GM12865 (cell line): ENCODE measurements at regions not wholly inside any gene's neighbourhood (a gene's known extent, or its start where the extent isn't known, plus 50 kb on each side); places are given as distances from the start of the nearest gene placed in this dataset.

Experiments used
- DNase-seq: peaks from one replicate; pipeline ENCODE4 v3.0.0; 2010; ENCODE audit warnings: low read depth
- H3K4me3 ChIP-seq: 2 replicates; pipeline ENCODE4 v1.5.1; 2011; ENCODE audit warnings: mild to moderate bottlenecking, low read depth, low read length, control low read depth
- CTCF ChIP-seq: IDR thresholded peaks from 2 replicates; pipeline ENCODE4 v1.5.1; 2011; ENCODE audit warnings: low read length, control low read depth, low read depth, inconsistent platforms; ENCODE audit not compliant: insufficient read depth; ENCODE audit errors: missing control alignments

- H3K4me3 ChIP-seq = no peak overlapping the region
- no peak for TF ChIP-seq CTCF
- DNase-seq = no peak
Measured at GRCh38 chr3:163582967-163583366, 1495.3 kb downstream of the SI start.

- no peak for TF ChIP-seq CTCF
- H3K4me3 ChIP-seq = no peak overlapping the region
- no peak for DNase-seq
Measured at GRCh38 chr3:163577271-163577670, 1501.0 kb downstream of the SI start.

DNA sequence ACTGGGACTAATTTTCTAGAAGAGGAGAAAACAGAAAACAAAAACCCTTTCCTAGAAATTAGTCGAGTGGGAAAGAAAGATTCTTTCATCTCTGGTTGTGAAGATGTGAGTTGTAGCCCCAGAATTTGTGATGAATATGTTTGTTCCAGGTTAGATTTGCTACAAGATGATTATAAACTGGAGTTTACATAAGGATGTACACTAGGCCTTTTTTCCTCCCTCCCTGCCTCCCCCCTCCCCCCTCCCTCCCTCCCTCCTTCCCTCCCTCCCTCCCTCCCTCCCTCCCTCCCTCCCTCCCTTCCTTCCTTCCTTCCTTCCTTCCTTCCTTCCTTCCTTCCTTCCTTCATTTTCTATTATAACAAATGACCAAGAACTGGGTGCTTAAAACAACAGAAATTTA is 1502.0 kb downstream of the SI start:
- TF ChIP-seq CTCF = no peak
- no peak overlapping the region for H3K4me3 ChIP-seq
- no peak for DNase-seq

DNA sequence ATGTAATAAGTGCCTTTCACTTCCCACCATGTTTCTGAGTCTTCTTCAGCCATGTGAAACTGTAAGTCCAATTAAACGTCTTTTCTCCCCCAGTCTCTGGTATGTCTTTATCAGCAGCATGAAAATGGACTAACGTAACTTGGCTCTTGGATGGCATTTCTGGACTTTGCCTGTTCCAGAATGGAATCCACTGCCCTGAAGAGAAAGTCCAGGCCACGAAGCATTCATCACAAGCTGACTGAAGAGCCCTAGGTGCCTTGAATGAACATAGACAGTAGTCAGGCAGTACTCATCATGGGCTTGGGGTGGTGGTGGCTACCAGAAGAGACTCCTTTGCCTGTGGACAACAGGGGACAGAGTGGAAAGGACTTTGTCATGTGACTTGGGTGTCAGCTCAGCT is 1505.0 kb downstream of the SI start:
- no peak for DNase-seq
- no peak for TF ChIP-seq CTCF

GRCh38 chr3:163572856-163573255 is 1505.4 kb downstream of the SI start:
- TF ChIP-seq CTCF = no peak
- DNase-seq = no peak
- no peak overlapping the region for H3K4me3 ChIP-seq

More for the DNA sequence above, 1505.0 kb downstream of the SI start:
- H3K4me3 ChIP-seq = no peak overlapping the region

GRCh38 chr3:163563485-163563884 is 1514.8 kb downstream of the SI start:
- no peak for DNase-seq
- no peak overlapping the region for H3K4me3 ChIP-seq
- no peak for TF ChIP-seq CTCF

DNA sequence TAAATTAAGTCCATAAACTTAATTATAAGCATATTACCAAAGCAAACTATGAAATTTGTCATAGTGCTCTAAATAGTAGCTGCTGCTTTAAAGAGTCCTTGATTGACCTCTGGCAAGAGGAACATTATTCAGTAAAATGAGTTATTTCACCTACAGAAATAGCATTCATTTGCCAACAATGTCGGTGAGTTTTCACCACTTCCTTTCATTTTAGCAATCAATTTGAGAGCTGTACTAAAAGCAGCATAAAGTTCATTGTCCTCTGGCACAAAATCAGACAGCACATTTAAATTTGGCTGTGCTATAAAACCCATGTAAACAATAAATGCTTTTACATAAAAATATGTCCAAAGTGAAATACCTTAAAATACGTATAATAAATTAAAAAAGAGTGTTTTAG is 1515.7 kb downstream of the SI start:
- no peak for TF ChIP-seq CTCF
- no peak for DNase-seq
- no peak overlapping the region for H3K4me3 ChIP-seq
